GM12873 (cell line): ENCODE measurements at regions not wholly inside any gene's neighbourhood (a gene's known extent, or its start where the extent isn't known, plus 50 kb on each side); places are given as distances from the start of the nearest gene placed in this dataset.

Experiments
- CTCF ChIP-seq: IDR thresholded peaks from 2 replicates; pipeline ENCODE4 v1.5.1; 2012; ENCODE audit warnings: low read depth, mild to moderate bottlenecking, moderate library complexity, low read length, control low read depth; ENCODE audit not compliant: insufficient read depth; ENCODE audit errors: missing control alignments

GRCh38 chr4:175413561-175413960, 398.5 kb downstream of the GPM6A start:
- TF ChIP-seq CTCF, result no peak

- TF ChIP-seq CTCF, result no peak
These were observed 397.5 kb downstream of the GPM6A start for GRCh38 chr4:175414602-175415001.

GRCh38 chr4:175418516-175418915, 393.5 kb downstream of the GPM6A start:
- no peak for TF ChIP-seq CTCF

- TF ChIP-seq CTCF, result no peak
These were observed 392.8 kb downstream of the GPM6A start for GRCh38 chr4:175419236-175419718.

GRCh38 chr4:175421506-175421905, 390.6 kb downstream of the GPM6A start:
- TF ChIP-seq CTCF, result no peak

- no peak for TF ChIP-seq CTCF
These were observed 389.7 kb downstream of the GPM6A start for GRCh38 chr4:175422331-175422730.

- no peak for TF ChIP-seq CTCF
These were observed 388.0 kb downstream of the GPM6A start for GRCh38 chr4:175424111-175424510.
